ENCODE measurements at regions not wholly inside any gene's neighbourhood (a gene's known extent, or its start where the extent isn't known, plus 50 kb on each side); places are given as distances from the start of the nearest gene placed in this dataset.

- TF ChIP-seq, protein P1, sequence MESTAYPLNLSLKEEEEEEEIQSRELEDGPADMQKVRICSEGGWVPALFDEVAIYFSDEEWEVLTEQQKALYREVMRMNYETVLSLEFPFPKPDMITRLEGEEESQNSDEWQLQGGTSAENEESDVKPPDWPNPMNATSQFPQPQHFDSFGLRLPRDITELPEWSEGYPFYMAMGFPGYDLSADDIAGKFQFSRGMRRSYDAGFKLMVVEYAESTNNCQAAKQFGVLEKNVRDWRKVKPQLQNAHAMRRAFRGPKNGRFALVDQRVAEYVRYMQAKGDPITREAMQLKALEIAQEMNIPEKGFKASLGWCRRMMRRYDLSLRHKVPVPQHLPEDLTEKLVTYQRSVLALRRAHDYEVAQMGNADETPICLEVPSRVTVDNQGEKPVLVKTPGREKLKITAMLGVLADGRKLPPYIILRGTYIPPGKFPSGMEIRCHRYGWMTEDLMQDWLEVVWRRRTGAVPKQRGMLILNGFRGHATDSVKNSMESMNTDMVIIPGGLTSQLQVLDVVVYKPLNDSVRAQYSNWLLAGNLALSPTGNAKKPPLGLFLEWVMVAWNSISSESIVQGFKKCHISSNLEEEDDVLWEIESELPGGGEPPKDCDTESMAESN (CRISPR knock-in tag; conservative IDR thresholded peaks at IDR 0.05): no peak
- TF ChIP-seq, protein P2, sequence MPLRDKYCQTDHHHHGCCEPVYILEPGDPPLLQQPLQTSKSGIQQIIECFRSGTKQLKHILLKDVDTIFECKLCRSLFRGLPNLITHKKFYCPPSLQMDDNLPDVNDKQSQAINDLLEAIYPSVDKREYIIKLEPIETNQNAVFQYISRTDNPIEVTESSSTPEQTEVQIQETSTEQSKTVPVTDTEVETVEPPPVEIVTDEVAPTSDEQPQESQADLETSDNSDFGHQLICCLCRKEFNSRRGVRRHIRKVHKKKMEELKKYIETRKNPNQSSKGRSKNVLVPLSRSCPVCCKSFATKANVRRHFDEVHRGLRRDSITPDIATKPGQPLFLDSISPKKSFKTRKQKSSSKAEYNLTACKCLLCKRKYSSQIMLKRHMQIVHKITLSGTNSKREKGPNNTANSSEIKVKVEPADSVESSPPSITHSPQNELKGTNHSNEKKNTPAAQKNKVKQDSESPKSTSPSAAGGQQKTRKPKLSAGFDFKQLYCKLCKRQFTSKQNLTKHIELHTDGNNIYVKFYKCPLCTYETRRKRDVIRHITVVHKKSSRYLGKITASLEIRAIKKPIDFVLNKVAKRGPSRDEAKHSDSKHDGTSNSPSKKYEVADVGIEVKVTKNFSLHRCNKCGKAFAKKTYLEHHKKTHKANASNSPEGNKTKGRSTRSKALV (CRISPR knock-in tag; IDR thresholded peaks at IDR 0.05): no peak
- TF ChIP-seq ZFP82 (CRISPR knock-in tag; IDR thresholded peaks at IDR 0.05; ENCODE audit: borderline replicate concordance): no peak
- TF ChIP-seq ELF4 (CRISPR knock-in tag; IDR thresholded peaks at IDR 0.05; ENCODE audit: borderline replicate concordance): no peak
These were observed 606.6 kb downstream of the TBL1XR1 start (continued) for GRCh38 chr3:176590722-176591121.

DNA sequence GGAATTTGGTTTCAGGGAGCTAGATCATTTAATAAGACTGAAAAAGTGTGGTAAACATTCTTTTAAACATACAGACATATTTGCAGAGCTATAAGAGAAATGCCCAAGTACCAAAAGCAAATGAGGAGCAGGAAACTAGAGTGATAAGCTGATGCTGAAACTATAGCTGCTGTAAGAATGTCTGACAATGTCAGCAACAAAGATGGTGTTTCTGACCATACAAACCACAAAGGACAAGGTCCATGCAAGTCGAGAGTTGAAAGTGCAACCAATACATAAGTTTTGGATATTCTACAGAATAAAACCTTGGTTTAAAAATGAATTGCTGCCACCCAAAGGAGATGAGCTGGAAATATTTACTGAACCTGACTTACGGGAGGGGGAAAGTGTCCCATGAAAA is 610.2 kb downstream of the TBL1XR1 start:
- DNase-seq (ENCODE audit: low spot score): no peak
- WGBS (ENCODE audit: low lambda C conversion rate): 3% methylated on average over 2 of the region's 2 CpGs
- H3K4me3 ChIP-seq (replicated peaks in 1 of 3; ENCODE audit: insufficient read depth in 1 of 3, low read depth in 2 of 3, low read length in 3 of 3): no peak overlapping the region
- H3K4me2 ChIP-seq (ENCODE audit: low read depth, low read length): no peak overlapping the region
- in situ Hi-C loops (cut with HindIII; ENCODE audit: extremely low pct_ligation_motif_present, low pct_unique_long_range_greater_than_20kb): no loop called here
- FAIRE-seq: no peak
- H3K9me3 ChIP-seq (ENCODE audit: low read length): no peaks in the 10 kb centered on the region
- BruUV-seq (replicated peaks): no TSS peak
- no peaks in the 10 kb centered on the region for H3K4me1 ChIP-seq (ENCODE audit: insufficient read depth, low read length)
- H3K27me3 ChIP-seq (ENCODE audit: control insufficient read depth in 1 of 2, insufficient read depth in 2 of 2, low read length in 2 of 2): no peaks in the 10 kb centered on the region
- H3K27ac ChIP-seq (ENCODE audit: extremely low read length, insufficient read depth, low read length): no peak overlapping the region
- ChIA-PET CTCF (ENCODE audit: low intra/inter-chr PET ratio, low total read pairs) (no interaction called here), POLR2A (no interaction called here)
- no peak for ATAC-seq
- H3K79me2 ChIP-seq (ENCODE audit: insufficient read depth, low read length): no peaks in the 10 kb centered on the region
- H2AFZ ChIP-seq (ENCODE audit: low read length): no peak overlapping the region
- H3K36me3 ChIP-seq (replicated peaks in 1 of 2; ENCODE audit: control insufficient read depth in 1 of 2, insufficient read depth in 2 of 2, low read length in 2 of 2): no peaks in the 10 kb centered on the region
- no peak overlapping the region for H3K9ac ChIP-seq (ENCODE audit: insufficient read depth, low read depth, low read length)
- no peaks in the 10 kb centered on the region for H4K20me1 ChIP-seq (ENCODE audit: insufficient read depth, low read length)
- intact Hi-C loops (cut with micrococcal nuclease; ENCODE audit: unreplicated experiment): no loop called here
- TF ChIP-seq ZNF484 (CRISPR knock-in tag; IDR thresholded peaks at IDR 0.05; ENCODE audit: borderline replicate concordance, low read depth): no peak
- TF ChIP-seq JUND (CRISPR knock-in tag; IDR thresholded peaks at IDR 0.05): no peak
- no peak for TF ChIP-seq ZNF737 (CRISPR knock-in tag; IDR thresholded peaks at IDR 0.05; ENCODE audit: borderline replicate concordance)
- TF ChIP-seq HES4 (CRISPR knock-in tag; IDR thresholded peaks at IDR 0.05; ENCODE audit: borderline replicate concordance): no peak
- no peak for TF ChIP-seq ADNP (CRISPR knock-in tag; IDR thresholded peaks at IDR 0.05)
- TF ChIP-seq ZNF136 (CRISPR knock-in tag; IDR thresholded peaks at IDR 0.05; ENCODE audit: low read depth): no peak
- no peak for TF ChIP-seq SKI (IDR thresholded peaks at IDR 0.05; ENCODE audit: partially characterized antibody)
- no peak for TF ChIP-seq ATF6 (CRISPR knock-in tag; conservative IDR thresholded peaks at IDR 0.05)
- TF ChIP-seq SMAD9 (CRISPR knock-in tag; IDR thresholded peaks at IDR 0.05): no peak
- TF ChIP-seq CSRNP2 (CRISPR knock-in tag; conservative IDR thresholded peaks at IDR 0.05; ENCODE audit: low read depth): no peak
- no peak for TF ChIP-seq CREM (IDR thresholded peaks at IDR 0.05)
- TF ChIP-seq CREM (CRISPR knock-in tag; IDR thresholded peaks at IDR 0.05): no peak
- TF ChIP-seq ZNF431 (CRISPR knock-in tag; IDR thresholded peaks at IDR 0.05; ENCODE audit: borderline replicate concordance, low read depth): no peak
